HUES6 (cell line): ENCODE measurements at regions not wholly inside any gene's neighbourhood (a gene's known extent, or its start where the extent isn't known, plus 50 kb on each side); places are given as distances from the start of the nearest gene placed in this dataset.
"Not testable (repeated sequence)": the region's sequence is repeated elsewhere in the genome, so short reads cannot be mapped to it uniquely, and the experiment has no call there.

Source experiments
- H3K27ac ChIP-seq: 2 replicates; pipeline ENCODE4 v1.7.0; 2013; ENCODE audit warnings: low read depth, mild to moderate bottlenecking, low read length, inconsistent platforms
- H3K27me3 ChIP-seq: 2 replicates; pipeline ENCODE4 v1.6.1; 2013; ENCODE audit warnings: low read length; ENCODE audit not compliant: control insufficient read depth, insufficient read depth
- H3K36me3 ChIP-seq: 2 replicates; pipeline ENCODE4 v1.6.1; 2013; ENCODE audit warnings: low read length; ENCODE audit not compliant: control insufficient read depth, insufficient read depth
- H3K4me1 ChIP-seq: 2 replicates; pipeline ENCODE4 v1.6.1; 2013; ENCODE audit warnings: low read length; ENCODE audit not compliant: control insufficient read depth, insufficient read depth
- H3K4me3 ChIP-seq: 2 replicates; pipeline ENCODE4 v1.5.1; 2013; ENCODE audit warnings: low read depth, low read length
- H3K9ac ChIP-seq: one replicate; pipeline ENCODE4 v1.6.1; 2013; ENCODE audit warnings: mild to moderate bottlenecking, low read length
- H3K9me3 ChIP-seq: 2 replicates; pipeline ENCODE4 v1.6.1; 2013; ENCODE audit warnings: low read depth, low read length; ENCODE audit not compliant: control insufficient read depth, insufficient read depth

- Histone ChIP-seq H3K27me3 (no peaks in the 10 kb centered on the region), H3K4me1 (peaks cover under 1% of the 10 kb centered on the region; the same call in 1 of the 2 replicates), H3K36me3 (no peaks in the 10 kb centered on the region), H3K27ac (no peak overlapping the region), H3K9me3 (no peaks in the 10 kb centered on the region), H3K9ac (no peak overlapping the region), H3K4me3 (no peak overlapping the region)
These were observed 183.2 kb downstream of the KCNS3 start for GRCh38 chr2:18061717-18062116.

DNA sequence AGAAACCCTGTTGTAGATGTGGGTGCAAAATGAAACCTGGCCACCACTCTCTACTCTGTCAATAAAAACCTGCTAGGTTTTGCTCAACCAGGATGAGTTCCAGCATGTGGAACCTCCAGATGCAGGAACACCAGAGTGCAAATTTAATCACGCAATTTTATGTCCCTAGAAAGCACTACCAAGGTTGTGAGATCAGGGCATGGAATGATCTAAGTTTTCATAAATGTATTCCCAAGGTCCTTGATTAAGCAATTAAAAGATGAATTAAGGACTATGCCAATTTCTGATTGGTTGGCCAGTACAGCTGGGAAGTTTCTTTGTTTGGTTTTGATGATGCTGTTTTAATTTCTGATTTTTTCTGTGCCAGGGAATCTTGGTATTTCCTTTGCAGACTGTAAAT lies 179.2 kb downstream of the KCNS3 start:
- Histone ChIP-seq H3K27ac (no peak overlapping the region), H3K9ac (no peak overlapping the region), H3K4me3 (no peak overlapping the region), H3K36me3 (no peaks in the 10 kb centered on the region), H3K4me1 (no peaks in the 10 kb centered on the region), H3K27me3 (no peaks in the 10 kb centered on the region), H3K9me3 (no peaks in the 10 kb centered on the region)

DNA sequence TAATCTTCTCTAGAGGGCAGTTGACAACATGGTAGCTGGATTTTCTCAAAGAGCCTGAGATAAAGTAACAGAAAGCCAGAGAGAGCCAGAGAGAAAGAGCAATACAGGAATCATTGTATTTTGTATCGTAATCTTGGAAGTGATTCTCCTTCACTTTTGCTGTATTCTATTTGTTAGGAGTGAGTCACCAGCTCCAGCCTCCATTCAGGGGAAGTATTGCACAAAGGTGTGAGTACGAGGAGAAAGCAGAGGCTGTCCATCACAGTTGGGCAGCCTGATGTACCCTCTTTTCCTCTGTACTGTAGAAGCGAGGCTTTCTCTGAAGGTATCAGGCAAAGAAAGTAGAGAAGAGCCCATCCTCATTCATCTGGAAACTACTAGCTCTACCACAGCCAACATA lies 176.8 kb downstream of the KCNS3 start:
- H3K36me3 ChIP-seq = no peaks in the 10 kb centered on the region
- no peaks in the 10 kb centered on the region for H3K9me3 ChIP-seq
- no peak overlapping the region for H3K27ac ChIP-seq
- no peaks in the 10 kb centered on the region for H3K27me3 ChIP-seq
- no peak overlapping the region for H3K9ac ChIP-seq
- no peak overlapping the region for H3K4me3 ChIP-seq
- H3K4me1 ChIP-seq = no peaks in the 10 kb centered on the region

DNA sequence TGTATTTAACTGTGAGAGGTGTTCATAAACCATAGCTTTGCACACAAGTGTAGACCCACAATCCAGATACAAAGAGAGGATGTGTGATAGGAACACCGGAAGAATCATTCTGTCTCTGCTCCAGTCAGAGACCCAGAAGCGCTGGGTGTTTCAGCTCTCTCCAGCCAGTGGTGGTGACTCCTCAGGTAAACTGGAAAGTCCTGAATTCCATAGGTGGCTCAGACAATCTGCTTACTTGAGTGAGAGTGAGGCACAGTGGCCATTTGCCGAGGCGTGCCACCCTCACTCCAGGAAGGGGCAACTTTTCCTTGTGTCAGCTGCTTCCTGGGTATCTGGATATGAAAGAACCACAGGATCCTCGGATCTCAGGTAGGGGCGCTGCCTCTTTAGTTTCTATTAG lies 171.5 kb downstream of the KCNS3 start:
- Histone ChIP-seq H3K9me3 (peaks cover 11% of the 10 kb centered on the region), H3K27me3 (no peaks in the 10 kb centered on the region), H3K36me3 (no peaks in the 10 kb centered on the region), H3K4me3 (no peak overlapping the region), H3K27ac (no peak overlapping the region), H3K4me1 (no peaks in the 10 kb centered on the region), H3K9ac (no peak overlapping the region)

GRCh38 chr2:18049325-18049724 lies 170.9 kb downstream of the KCNS3 start:
- no peaks in the 10 kb centered on the region for H3K36me3 ChIP-seq
- no peaks in the 10 kb centered on the region for H3K27me3 ChIP-seq
- no peak overlapping the region for H3K9ac ChIP-seq
- no peaks in the 10 kb centered on the region for H3K4me1 ChIP-seq
- no peak overlapping the region for H3K27ac ChIP-seq
- H3K4me3 ChIP-seq = no peak overlapping the region
- peaks cover 13% of the 10 kb centered on the region for H3K9me3 ChIP-seq

- Histone ChIP-seq H3K27ac (no peak overlapping the region), H3K9ac (no peak overlapping the region)
These were observed 169.6 kb downstream of the KCNS3 start for GRCh38 chr2:18047896-18048657.

DNA sequence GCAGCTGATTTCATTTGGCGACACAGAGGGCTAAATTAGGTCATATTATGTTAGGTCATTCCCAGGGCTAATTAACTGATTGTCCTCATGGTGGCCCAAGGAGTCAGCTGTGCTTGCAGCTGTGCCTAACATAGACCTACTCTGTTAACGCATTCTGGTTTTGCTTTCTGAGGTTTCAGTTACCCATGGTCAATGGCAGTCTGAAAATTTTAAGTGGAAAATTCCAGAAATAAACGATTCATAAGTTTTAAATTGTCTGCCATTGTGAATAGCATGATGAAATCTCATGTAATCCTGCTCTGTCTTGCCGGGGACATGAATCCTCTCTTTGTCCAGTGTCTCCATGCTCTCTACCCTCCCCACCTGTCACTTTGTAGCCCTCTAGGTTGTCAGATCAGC lies 168.7 kb downstream of the KCNS3 start:
- H3K4me3 ChIP-seq = no peak overlapping the region
- no peaks in the 10 kb centered on the region for H3K4me1 ChIP-seq
- H3K27me3 ChIP-seq = no peaks in the 10 kb centered on the region
- H3K9ac ChIP-seq = no peak overlapping the region
- H3K9me3 ChIP-seq = peaks cover 13% of the 10 kb centered on the region
- no peaks in the 10 kb centered on the region for H3K36me3 ChIP-seq
- no peak overlapping the region for H3K27ac ChIP-seq

More at GRCh38 chr2:18047896-18048657, 169.6 kb downstream of the KCNS3 start:
- Histone ChIP-seq H3K27me3 (no peaks in the 10 kb centered on the region), H3K9me3 (peaks cover 13% of the 10 kb centered on the region), H3K36me3 (no peaks in the 10 kb centered on the region), H3K4me1 (no peaks in the 10 kb centered on the region), H3K4me3 (no peak overlapping the region)

DNA sequence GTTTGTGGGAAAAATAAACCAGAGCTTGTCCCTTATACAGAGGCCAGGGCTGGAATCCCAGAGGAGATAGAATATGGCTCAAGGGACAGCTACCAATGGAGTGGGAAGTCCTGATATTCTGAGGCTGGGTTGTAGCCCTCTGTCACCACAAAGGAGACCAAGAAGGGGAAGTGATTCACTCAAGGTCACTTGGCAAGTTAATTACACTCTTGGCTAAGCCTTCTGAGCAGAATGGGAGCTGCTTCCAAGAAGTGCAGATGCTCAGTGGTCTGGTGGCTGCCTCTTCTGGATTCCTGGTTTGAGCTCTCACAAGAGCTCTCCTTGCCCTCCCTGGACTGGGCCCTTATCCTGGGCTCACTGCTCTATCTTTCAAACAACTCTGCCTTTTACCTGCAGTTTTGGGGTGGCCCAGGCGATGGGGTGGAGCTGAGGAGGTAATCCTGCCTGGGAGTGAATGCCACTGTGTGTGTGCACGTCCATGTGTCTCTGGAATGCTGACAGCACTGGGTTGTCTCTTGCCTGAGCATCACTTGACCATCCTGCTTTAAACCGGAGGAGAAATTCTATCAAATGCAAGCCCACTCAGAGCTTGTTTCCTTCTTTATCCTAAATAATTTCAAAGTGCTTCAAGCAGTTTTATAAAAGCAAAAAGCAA lies 168.2 kb downstream of the KCNS3 start:
- Histone ChIP-seq H3K36me3 (no peaks in the 10 kb centered on the region), H3K4me3 (no peak overlapping the region), H3K27me3 (no peaks in the 10 kb centered on the region), H3K4me1 (no peaks in the 10 kb centered on the region), H3K9ac (no peak overlapping the region), H3K27ac (no peak overlapping the region), H3K9me3 (peaks cover 13% of the 10 kb centered on the region)

- no peak overlapping the region for H3K4me3 ChIP-seq
- no peaks in the 10 kb centered on the region for H3K27me3 ChIP-seq
- H3K9ac ChIP-seq = no peak overlapping the region
- peaks cover 13% of the 10 kb centered on the region for H3K9me3 ChIP-seq
- H3K4me1 ChIP-seq = no peaks in the 10 kb centered on the region
- H3K27ac ChIP-seq = no peak overlapping the region
- no peaks in the 10 kb centered on the region for H3K36me3 ChIP-seq
These were observed 167.6 kb downstream of the KCNS3 start for GRCh38 chr2:18046017-18046416.

DNA sequence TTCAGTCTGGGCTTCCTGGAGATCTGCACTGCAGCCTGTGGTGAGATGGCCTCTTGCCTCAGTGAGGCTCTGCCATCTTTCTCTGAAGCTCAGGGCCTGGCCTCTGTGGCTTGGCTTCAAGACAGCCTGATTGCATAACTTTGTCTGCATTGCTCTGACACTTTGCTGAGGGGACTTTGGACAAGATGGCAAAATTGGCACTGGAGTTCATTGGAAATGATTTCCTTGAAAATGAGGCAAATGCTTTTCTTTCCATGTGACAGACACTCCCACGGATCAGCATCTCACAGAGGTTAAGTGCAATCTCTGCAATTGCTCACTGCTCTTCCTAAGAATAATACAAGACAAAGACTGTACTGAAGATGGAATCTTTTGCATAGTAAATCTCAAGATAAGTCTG lies 166.8 kb downstream of the KCNS3 start:
- H3K36me3 ChIP-seq = no peaks in the 10 kb centered on the region

DNA sequence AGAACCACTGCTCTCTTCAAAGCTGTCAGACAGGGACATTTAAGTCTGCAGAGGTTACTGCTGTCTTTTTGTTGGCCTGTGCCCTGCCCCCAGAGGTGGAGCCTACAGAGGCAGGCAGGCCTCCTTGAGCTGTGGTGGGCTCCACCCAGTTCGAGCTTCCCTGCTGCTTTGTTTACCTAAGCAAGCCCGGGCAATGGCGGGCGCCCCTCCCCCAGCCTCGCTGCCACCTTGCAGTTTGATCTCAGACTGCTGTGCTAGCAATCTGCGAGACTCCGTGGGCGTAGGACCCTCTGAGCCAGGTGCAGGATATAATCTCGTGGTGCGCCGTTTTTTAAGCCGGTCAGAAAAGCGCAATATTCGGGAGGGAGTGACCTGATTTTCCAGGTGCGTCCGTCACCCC lies 138.9 kb downstream of the KCNS3 start:
- not testable (repeated sequence) for H3K9ac ChIP-seq, H3K27me3 ChIP-seq, H3K36me3 ChIP-seq, H3K4me1 ChIP-seq, H3K4me3 ChIP-seq, H3K27ac ChIP-seq
- H3K9me3 ChIP-seq = peaks cover 24% of the 10 kb centered on the region

More for the DNA sequence above, 166.8 kb downstream of the KCNS3 start:
- Histone ChIP-seq H3K4me3 (no peak overlapping the region), H3K9me3 (peaks cover 13% of the 10 kb centered on the region), H3K27ac (no peak overlapping the region), H3K4me1 (no peaks in the 10 kb centered on the region), H3K9ac (no peak overlapping the region), H3K27me3 (no peaks in the 10 kb centered on the region)
